ENCODE measurements at regions not wholly inside any gene's neighbourhood (a gene's known extent, or its start where the extent isn't known, plus 50 kb on each side); places are given as distances from the start of the nearest gene placed in this dataset.
"Not testable (repeated sequence)": the region's sequence is repeated elsewhere in the genome, so short reads cannot be mapped to it uniquely, and the experiment has no call there.

- no peaks in the 10 kb centered on the region for H3K4me1 Mint-ChIP-seq
- H3K4me3 Mint-ChIP-seq: no peak overlapping the region
- no peaks in the 10 kb centered on the region for H3K36me3 Mint-ChIP-seq (ENCODE audit: low read depth)
- H3K9me3 Mint-ChIP-seq: no peaks in the 10 kb centered on the region
- intact Hi-C loops (cut with micrococcal nuclease): no loop called here
- DNase-seq: no peak
- no peak overlapping the region for H3K27ac Mint-ChIP-seq
- H3K27me3 Mint-ChIP-seq: peaks cover 7% of the 10 kb centered on the region
These were observed 106.2 kb upstream of the CCDC28A start for GRCh38 chr6:138667408-138667807.

- intact Hi-C loops (cut with micrococcal nuclease): no loop called here
- Mint-ChIP-seq H3K27me3 (peaks cover 9% of the 10 kb centered on the region), H3K27ac (no peak overlapping the region), H3K4me1 (no peaks in the 10 kb centered on the region), H3K9me3 (no peaks in the 10 kb centered on the region), H3K36me3 (ENCODE audit: low read depth) (no peaks in the 10 kb centered on the region), H3K4me3 (no peak overlapping the region)
- DNase-seq: no peak
These were observed 102.2 kb upstream of the CCDC28A start for GRCh38 chr6:138671351-138671750.

- Mint-ChIP-seq H3K36me3 (ENCODE audit: low read depth) (no peaks in the 10 kb centered on the region), H3K27me3 (peaks cover 9% of the 10 kb centered on the region)
These were observed 100.1 kb upstream of the CCDC28A start for GRCh38 chr6:138673346-138674014.

GRCh38 chr6:138674444-138674843 is 99.1 kb upstream of the CCDC28A start:
- H3K4me3 Mint-ChIP-seq; H3K27ac Mint-ChIP-seq; H3K9me3 Mint-ChIP-seq; H3K36me3 Mint-ChIP-seq (ENCODE audit: low read depth); intact Hi-C loops (cut with micrococcal nuclease); H3K4me1 Mint-ChIP-seq; DNase-seq: not testable (repeated sequence)
- peaks cover 13% of the 10 kb centered on the region for H3K27me3 Mint-ChIP-seq

More at GRCh38 chr6:138673346-138674014, 100.1 kb upstream of the CCDC28A start:
- no peaks in the 10 kb centered on the region for H3K9me3 Mint-ChIP-seq
- no peak overlapping the region for H3K27ac Mint-ChIP-seq
- no peak overlapping the region for H3K4me3 Mint-ChIP-seq
- no peaks in the 10 kb centered on the region for H3K4me1 Mint-ChIP-seq
- DNase-seq: no peak
- intact Hi-C loops (cut with micrococcal nuclease): no loop called here

GRCh38 chr6:138677538-138677937 is 96.0 kb upstream of the CCDC28A start:
- Mint-ChIP-seq H3K36me3 (ENCODE audit: low read depth) (no peaks in the 10 kb centered on the region), H3K27ac (no peak overlapping the region), H3K9me3 (no peaks in the 10 kb centered on the region), H3K4me3 (no peak overlapping the region), H3K4me1 (no peaks in the 10 kb centered on the region), H3K27me3 (peaks cover 9% of the 10 kb centered on the region)
- intact Hi-C loops (cut with micrococcal nuclease): no loop called here
- DNase-seq: no peak

- Mint-ChIP-seq H3K4me3 (no peak overlapping the region), H3K27ac (no peak overlapping the region), H3K9me3 (no peaks in the 10 kb centered on the region), H3K4me1 (no peaks in the 10 kb centered on the region), H3K36me3 (ENCODE audit: low read depth) (no peaks in the 10 kb centered on the region), H3K27me3 (peaks cover 9% of the 10 kb centered on the region)
- DNase-seq: no peak
- intact Hi-C loops (cut with micrococcal nuclease): no loop called here
These were observed 95.4 kb upstream of the CCDC28A start for GRCh38 chr6:138678168-138678567.

GRCh38 chr6:138680085-138680484 is 93.5 kb upstream of the CCDC28A start:
- Mint-ChIP-seq H3K9me3 (no peaks in the 10 kb centered on the region), H3K36me3 (ENCODE audit: low read depth) (no peaks in the 10 kb centered on the region), H3K27me3 (peaks cover 9% of the 10 kb centered on the region), H3K27ac (no peak overlapping the region), H3K4me3 (no peak overlapping the region), H3K4me1 (no peaks in the 10 kb centered on the region)
- intact Hi-C loops (cut with micrococcal nuclease): no loop called here
- no peak for DNase-seq

GRCh38 chr6:138681627-138682026 is 91.9 kb upstream of the CCDC28A start:
- Mint-ChIP-seq H3K36me3 (ENCODE audit: low read depth) (no peaks in the 10 kb centered on the region), H3K4me1 (no peaks in the 10 kb centered on the region), H3K4me3 (no peak overlapping the region), H3K9me3 (no peaks in the 10 kb centered on the region), H3K27me3 (peaks cover 8% of the 10 kb centered on the region), H3K27ac (no peak overlapping the region)
- intact Hi-C loops (cut with micrococcal nuclease): no loop called here
- no peak for DNase-seq

GRCh38 chr6:138682704-138683527 is 90.7 kb upstream of the CCDC28A start:
- no peak overlapping the region for H3K27ac Mint-ChIP-seq
- DNase-seq: no peak
- no peaks in the 10 kb centered on the region for H3K9me3 Mint-ChIP-seq
- no peaks in the 10 kb centered on the region for H3K36me3 Mint-ChIP-seq (ENCODE audit: low read depth)
- no peaks in the 10 kb centered on the region for H3K4me1 Mint-ChIP-seq
- intact Hi-C loops (cut with micrococcal nuclease): no loop called here
- no peak overlapping the region for H3K4me3 Mint-ChIP-seq
- peaks cover 10% of the 10 kb centered on the region for H3K27me3 Mint-ChIP-seq

GRCh38 chr6:138685257-138685656 is 88.3 kb upstream of the CCDC28A start:
- Mint-ChIP-seq H3K27ac (no peak overlapping the region), H3K27me3 (peaks cover 13% of the 10 kb centered on the region), H3K9me3 (no peaks in the 10 kb centered on the region), H3K4me3 (no peak overlapping the region), H3K36me3 (ENCODE audit: low read depth) (no peaks in the 10 kb centered on the region), H3K4me1 (no peaks in the 10 kb centered on the region)
- intact Hi-C loops (cut with micrococcal nuclease): no loop called here
- DNase-seq: no peak

GRCh38 chr6:138685781-138686180 is 87.8 kb upstream of the CCDC28A start:
- no peak overlapping the region for H3K4me3 Mint-ChIP-seq
- H3K9me3 Mint-ChIP-seq: no peaks in the 10 kb centered on the region
- H3K36me3 Mint-ChIP-seq (ENCODE audit: low read depth): no peaks in the 10 kb centered on the region
- peaks cover 15% of the 10 kb centered on the region for H3K27me3 Mint-ChIP-seq
- DNase-seq: no peak
- intact Hi-C loops (cut with micrococcal nuclease): no loop called here
- no peaks in the 10 kb centered on the region for H3K4me1 Mint-ChIP-seq
- H3K27ac Mint-ChIP-seq: no peak overlapping the region

- intact Hi-C loops (cut with micrococcal nuclease): no loop called here
- Mint-ChIP-seq H3K4me3 (no peak overlapping the region), H3K4me1 (peaks cover 2% of the 10 kb centered on the region), H3K27ac (no peak overlapping the region), H3K27me3 (peaks cover 26% of the 10 kb centered on the region), H3K36me3 (ENCODE audit: low read depth) (no peaks in the 10 kb centered on the region), H3K9me3 (no peaks in the 10 kb centered on the region)
- no peak for DNase-seq
These were observed 85.0 kb upstream of the CCDC28A start for GRCh38 chr6:138688580-138688979.

- DNase-seq: no peak
- Mint-ChIP-seq H3K27ac (no peak overlapping the region), H3K4me3 (no peak overlapping the region), H3K9me3 (no peaks in the 10 kb centered on the region), H3K36me3 (ENCODE audit: low read depth) (no peaks in the 10 kb centered on the region), H3K27me3 (peaks cover 34% of the 10 kb centered on the region), H3K4me1 (peaks cover 3% of the 10 kb centered on the region)
- intact Hi-C loops (cut with micrococcal nuclease): loop anchor here (5.0 kb wide), 1 partner anchor 672 kb away; no protein-coding TSS in a partner anchor
These were observed 83.7 kb upstream of the CCDC28A start for GRCh38 chr6:138689849-138690248.

GRCh38 chr6:138690975-138691594 is 82.5 kb upstream of the CCDC28A start:
- Mint-ChIP-seq H3K4me3 (peak overlapping the region; percentile 64), H3K9me3 (no peaks in the 10 kb centered on the region), H3K36me3 (ENCODE audit: low read depth) (no peaks in the 10 kb centered on the region), H3K4me1 (peaks cover 3% of the 10 kb centered on the region), H3K27ac (no peak overlapping the region), H3K27me3 (peaks cover 46% of the 10 kb centered on the region)
- intact Hi-C loops (cut with micrococcal nuclease): loop anchor here (5.0 kb wide), 1 partner anchor 671 kb away; no protein-coding TSS in a partner anchor
- no peak for DNase-seq
